SK-N-SH (cell line): ENCODE measurements at regions not wholly inside any gene's neighbourhood (a gene's known extent, or its start where the extent isn't known, plus 50 kb on each side); places are given as distances from the start of the nearest gene placed in this dataset.
"Not testable (repeated sequence)": the region's sequence is repeated elsewhere in the genome, so short reads cannot be mapped to it uniquely, and the experiment has no call there.

Source experiments
- CHD2 ChIP-seq: fragments of 150-350 bp; IDR thresholded peaks from 2 replicates; pipeline ENCODE4 v1.6.1; 2018; ENCODE audit warnings: low read length; ENCODE audit not compliant: partially characterized antibody
- EP300 ChIP-seq, 2 experiments: IDR thresholded peaks; 2 replicates each; pipeline versions ENCODE4 v1.4.0 to v1.6.1; 2012; ENCODE audit warnings: borderline replicate concordance in 1 of 2, low read depth in 1 of 2, low read length in 1 of 2
- FOSL2 ChIP-seq: IDR thresholded peaks from 2 replicates; pipeline ENCODE4 v1.4.0; 2012; ENCODE audit warnings: low read depth, mild to moderate bottlenecking, moderate library complexity, borderline replicate concordance
- GATA2 ChIP-seq: sonication (generic); formaldehyde crosslinking; IDR thresholded peaks from 2 replicates; pipeline ENCODE4 v1.5.0; 2020; ENCODE audit warnings: mild to moderate bottlenecking, missing genetic modification reagents
- NFIC ChIP-seq: IDR thresholded peaks from 2 replicates; pipeline ENCODE4 v1.4.0; 2012; ENCODE audit warnings: borderline replicate concordance
- POLR2AphosphoS5 ChIP-seq: IDR thresholded peaks from 2 replicates; pipeline ENCODE4 v1.6.1; 2012; ENCODE audit warnings: low read depth, low read length
- RAD21 ChIP-seq: IDR thresholded peaks from 2 replicates; pipeline ENCODE4 v1.6.1; 2012; ENCODE audit warnings: mild to moderate bottlenecking, low read length
- REST ChIP-seq: IDR thresholded peaks from 2 replicates; pipeline ENCODE4 v1.6.1; 2012; ENCODE audit warnings: mild to moderate bottlenecking, low read depth, low read length, moderate library complexity
- RXRA ChIP-seq: IDR thresholded peaks from 2 replicates; pipeline ENCODE4 v1.4.0; 2012; ENCODE audit warnings: low read depth, mild to moderate bottlenecking, borderline replicate concordance
- TF ChIP-seq, protein P1 (sequence below): fragments of 200-600 bp; sonication (generic); IDR thresholded peaks from 2 replicates; pipeline ENCODE4 v1.6.1; 2017; ENCODE audit warnings: antibody characterized with exemption, mild to moderate bottlenecking, moderate library complexity

GRCh38 chrX:1709277-1709676, 94.4 kb downstream of the ASMT start:
- TF ChIP-seq EP300 (IDR thresholded peaks at IDR 0.05; ENCODE audit: borderline replicate concordance in 1 of 2, low read depth in 1 of 2, low read length in 1 of 2); GATA2 (CRISPR knock-in tag); FOSL2; POLR2AphosphoS5; NFIC; RXRA; REST; CHD2; RAD21: not testable (repeated sequence)
- TF ChIP-seq, protein P1, sequence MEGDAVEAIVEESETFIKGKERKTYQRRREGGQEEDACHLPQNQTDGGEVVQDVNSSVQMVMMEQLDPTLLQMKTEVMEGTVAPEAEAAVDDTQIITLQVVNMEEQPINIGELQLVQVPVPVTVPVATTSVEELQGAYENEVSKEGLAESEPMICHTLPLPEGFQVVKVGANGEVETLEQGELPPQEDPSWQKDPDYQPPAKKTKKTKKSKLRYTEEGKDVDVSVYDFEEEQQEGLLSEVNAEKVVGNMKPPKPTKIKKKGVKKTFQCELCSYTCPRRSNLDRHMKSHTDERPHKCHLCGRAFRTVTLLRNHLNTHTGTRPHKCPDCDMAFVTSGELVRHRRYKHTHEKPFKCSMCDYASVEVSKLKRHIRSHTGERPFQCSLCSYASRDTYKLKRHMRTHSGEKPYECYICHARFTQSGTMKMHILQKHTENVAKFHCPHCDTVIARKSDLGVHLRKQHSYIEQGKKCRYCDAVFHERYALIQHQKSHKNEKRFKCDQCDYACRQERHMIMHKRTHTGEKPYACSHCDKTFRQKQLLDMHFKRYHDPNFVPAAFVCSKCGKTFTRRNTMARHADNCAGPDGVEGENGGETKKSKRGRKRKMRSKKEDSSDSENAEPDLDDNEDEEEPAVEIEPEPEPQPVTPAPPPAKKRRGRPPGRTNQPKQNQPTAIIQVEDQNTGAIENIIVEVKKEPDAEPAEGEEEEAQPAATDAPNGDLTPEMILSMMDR = not testable (repeated sequence)
